ENCODE measurements at regions not wholly inside any gene's neighbourhood (a gene's known extent, or its start where the extent isn't known, plus 50 kb on each side); places are given as distances from the start of the nearest gene placed in this dataset.

- no peak for DNase-seq (ENCODE audit: low read depth)
Observed at GRCh38 chr14:65794674-65795279, 382.2 kb downstream of the FUT8 start.

- no peak for DNase-seq (ENCODE audit: low read depth)
Observed at GRCh38 chr14:65798216-65798615, 385.7 kb downstream of the FUT8 start.

- DNase-seq (ENCODE audit: low read depth) = no peak
Observed at GRCh38 chr14:65800694-65801093, 388.2 kb downstream of the FUT8 start.

- DNase-seq (ENCODE audit: low read depth) = no peak
Observed at GRCh38 chr14:65802196-65802595, 389.7 kb downstream of the FUT8 start.

- no peak for DNase-seq (ENCODE audit: low read depth)
Observed at GRCh38 chr14:65803885-65804284, 391.4 kb downstream of the FUT8 start.

GRCh38 chr14:65804439-65805112 lies 392.0 kb downstream of the FUT8 start:
- no peak for DNase-seq (ENCODE audit: low read depth)

- DNase-seq (ENCODE audit: low read depth) = no peak
Observed at GRCh38 chr14:65805113-65805473, 392.6 kb downstream of the FUT8 start.

- no peak for DNase-seq (ENCODE audit: low read depth)
Observed at GRCh38 chr14:65808390-65808789, 395.9 kb downstream of the FUT8 start.

- no peak for DNase-seq (ENCODE audit: low read depth)
Observed at GRCh38 chr14:65810322-65810721, 397.8 kb downstream of the FUT8 start.

GRCh38 chr14:65813760-65814384 lies 401.3 kb downstream of the FUT8 start:
- DNase-seq (ENCODE audit: low read depth) = no peak

GRCh38 chr14:65815127-65815526 lies 402.6 kb downstream of the FUT8 start:
- no peak for DNase-seq (ENCODE audit: low read depth)

- no peak for DNase-seq (ENCODE audit: low read depth)
Observed at GRCh38 chr14:65817011-65817410, 404.5 kb downstream of the FUT8 start.

- DNase-seq (ENCODE audit: low read depth) = no peak
Observed at GRCh38 chr14:65819569-65819968, 407.0 kb downstream of the FUT8 start.

GRCh38 chr14:65821224-65821753 lies 408.8 kb downstream of the FUT8 start:
- no peak for DNase-seq (ENCODE audit: low read depth)

GRCh38 chr14:65824285-65824977 lies 411.9 kb downstream of the FUT8 start:
- DNase-seq (ENCODE audit: low read depth) = peak; percentile 61

- DNase-seq (ENCODE audit: low read depth) = no peak
Observed at GRCh38 chr14:65824978-65825299, 412.4 kb downstream of the FUT8 start.

GRCh38 chr14:65826946-65827345 lies 414.4 kb downstream of the FUT8 start:
- no peak for DNase-seq (ENCODE audit: low read depth)

GRCh38 chr14:65827520-65827919 lies 415.0 kb downstream of the FUT8 start:
- DNase-seq (ENCODE audit: low read depth) = no peak

GRCh38 chr14:65828396-65828795 lies 415.9 kb downstream of the FUT8 start:
- DNase-seq (ENCODE audit: low read depth) = no peak

GRCh38 chr14:65832431-65833266 lies 420.1 kb downstream of the FUT8 start:
- peak; percentile 10 for DNase-seq (ENCODE audit: low read depth)

GRCh38 chr14:65833267-65833880 lies 420.8 kb downstream of the FUT8 start:
- no peak for DNase-seq (ENCODE audit: low read depth)

All from LHCN-M2 (cell line).